BE2C (cell line): ENCODE measurements at regions not wholly inside any gene's neighbourhood (a gene's known extent, or its start where the extent isn't known, plus 50 kb on each side); places are given as distances from the start of the nearest gene placed in this dataset.

ENCODE experiments used
- DNase-seq: peaks from one replicate; pipeline ENCODE4 v3.0.0-alpha.2; 2020
- H3K27me3 ChIP-seq: fragments of 250-450 bp; sonication (Bioruptor Pico); 2 replicates; pipeline ENCODE4 v1.5.1; 2020; ENCODE audit warnings: mild to moderate bottlenecking
- H3K36me3 ChIP-seq: fragments of 250-450 bp; sonication (Bioruptor Pico); 2 replicates; pipeline ENCODE4 v1.5.1; 2020; ENCODE audit warnings: mild to moderate bottlenecking
- H3K4me1 ChIP-seq: fragments of 250-450 bp; sonication (Bioruptor Pico); 2 replicates; pipeline ENCODE4 v1.5.1; 2020
- H3K4me3 ChIP-seq: 2 replicates; pipeline ENCODE4 v1.5.1; 2011; ENCODE audit warnings: low read depth, low read length
- H3K9me3 ChIP-seq: fragments of 250-450 bp; sonication (Bioruptor Pico); 2 replicates; pipeline ENCODE4 v1.5.1; 2020
- CTCF ChIP-seq: IDR thresholded peaks from 2 replicates; pipeline ENCODE4 v1.5.1; 2012; ENCODE audit warnings: mild to moderate bottlenecking, low read depth, low read length

- no peak for TF ChIP-seq CTCF
- DNase-seq, result no peak
- Histone ChIP-seq H3K4me1 (no peaks in the 10 kb centered on the region), H3K36me3 (no peaks in the 10 kb centered on the region), H3K27me3 (no peaks in the 10 kb centered on the region), H3K4me3 (no peak overlapping the region), H3K9me3 (no peaks in the 10 kb centered on the region; the same call in 1 of the 2 replicates)
Observed at GRCh38 chr5:7094626-7095025, 301.3 kb upstream of the ADCY2 start.

GRCh38 chr5:7096294-7096693, 299.6 kb upstream of the ADCY2 start:
- DNase-seq, result no peak
- no peak for TF ChIP-seq CTCF

GRCh38 chr5:7105358-7105757, 290.6 kb upstream of the ADCY2 start:
- H3K36me3 ChIP-seq, result no peaks in the 10 kb centered on the region
- no peak for TF ChIP-seq CTCF
- no peaks in the 10 kb centered on the region for H3K4me1 ChIP-seq
- H3K9me3 ChIP-seq, result no peaks in the 10 kb centered on the region
- no peaks in the 10 kb centered on the region for H3K27me3 ChIP-seq
- H3K4me3 ChIP-seq, result no peak overlapping the region
- DNase-seq, result no peak

More at GRCh38 chr5:7096294-7096693, 299.6 kb upstream of the ADCY2 start:
- Histone ChIP-seq H3K4me3 (no peak overlapping the region), H3K4me1 (no peaks in the 10 kb centered on the region), H3K27me3 (no peaks in the 10 kb centered on the region), H3K9me3 (no peaks in the 10 kb centered on the region; the same call in 1 of the 2 replicates), H3K36me3 (no peaks in the 10 kb centered on the region)

- no peaks in the 10 kb centered on the region for H3K36me3 ChIP-seq
- DNase-seq, result no peak
- no peak overlapping the region for H3K4me3 ChIP-seq
- H3K4me1 ChIP-seq, result no peaks in the 10 kb centered on the region
- TF ChIP-seq CTCF, result no peak
- H3K27me3 ChIP-seq, result no peaks in the 10 kb centered on the region
- no peaks in the 10 kb centered on the region for H3K9me3 ChIP-seq
Observed at GRCh38 chr5:7117961-7118360, 278.0 kb upstream of the ADCY2 start.

GRCh38 chr5:7131680-7132079, 264.3 kb upstream of the ADCY2 start:
- H3K27me3 ChIP-seq, result no peaks in the 10 kb centered on the region
- no peaks in the 10 kb centered on the region for H3K9me3 ChIP-seq
- no peaks in the 10 kb centered on the region for H3K4me1 ChIP-seq

GRCh38 chr5:7146886-7147285, 249.1 kb upstream of the ADCY2 start:
- H3K9me3 ChIP-seq, result no peaks in the 10 kb centered on the region
- DNase-seq, result no peak
- no peaks in the 10 kb centered on the region for H3K4me1 ChIP-seq
- H3K36me3 ChIP-seq, result no peaks in the 10 kb centered on the region
- H3K27me3 ChIP-seq, result no peaks in the 10 kb centered on the region
- no peak overlapping the region for H3K4me3 ChIP-seq
- TF ChIP-seq CTCF, result no peak

More at GRCh38 chr5:7131680-7132079, 264.3 kb upstream of the ADCY2 start:
- no peak for DNase-seq
- Histone ChIP-seq H3K4me3 (no peak overlapping the region), H3K36me3 (no peaks in the 10 kb centered on the region)
- TF ChIP-seq CTCF, result no peak
